Glomerular endothelial cell (primary cell): ENCODE measurements at regions not wholly inside any gene's neighbourhood (a gene's known extent, or its start where the extent isn't known, plus 50 kb on each side); places are given as distances from the start of the nearest gene placed in this dataset.
"Not testable (repeated sequence)": the region's sequence is repeated elsewhere in the genome, so short reads cannot be mapped to it uniquely, and the experiment has no call there.

Experiments used
- DNase-seq: peaks from one replicate; pipeline ENCODE4 v3.0.0-alpha.2; 2011; ENCODE audit warnings: low read depth, low spot score; ENCODE audit errors: extremely low read depth

DNA sequence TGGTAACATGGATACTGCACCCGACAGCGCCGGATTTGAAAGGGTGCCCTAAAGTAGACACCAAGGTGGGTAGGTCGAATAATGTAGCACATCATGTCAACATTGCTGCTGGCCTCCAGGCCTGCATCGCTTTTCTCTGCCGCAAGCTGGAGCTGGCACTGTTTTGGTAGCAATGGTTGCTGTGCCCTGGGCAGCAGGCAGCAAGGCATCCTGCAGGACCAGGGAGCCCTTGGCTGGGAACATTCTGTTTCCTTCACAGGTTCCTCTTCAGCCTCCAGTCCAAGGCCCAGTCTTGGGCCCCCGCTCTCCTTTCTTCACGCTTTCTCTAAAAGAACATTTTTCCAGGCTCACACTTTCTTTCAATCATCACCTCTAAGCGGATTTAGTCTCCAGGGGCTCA, 365.8 kb upstream of the JARID2 start:
- DNase-seq, result no peak

DNA sequence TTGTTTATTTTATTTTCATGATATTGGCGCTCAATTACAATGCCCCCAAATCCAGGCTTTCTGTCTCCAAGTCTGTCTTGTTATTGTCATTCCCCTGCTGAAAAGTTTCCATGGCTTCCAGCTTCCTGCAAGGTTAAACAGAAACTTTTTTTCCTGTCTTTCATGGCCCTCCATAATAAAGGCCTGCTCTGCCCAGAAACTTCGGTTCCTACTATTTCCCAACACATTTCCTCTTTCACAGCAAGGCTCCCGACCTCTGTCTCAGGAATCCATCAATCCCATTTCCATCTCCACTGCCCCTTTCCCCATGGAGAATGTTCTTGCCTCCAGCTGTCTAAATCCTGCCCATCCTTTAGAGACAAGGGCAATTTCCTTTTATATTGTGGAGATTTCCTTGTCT, 365.2 kb upstream of the JARID2 start:
- no peak for DNase-seq

- DNase-seq, result peak; percentile 48
These were observed 364.5 kb upstream of the JARID2 start for GRCh38 chr6:14881398-14881797.

- DNase-seq, result no peak
These were observed 363.4 kb upstream of the JARID2 start for GRCh38 chr6:14882394-14883026.

- DNase-seq, result no peak
These were observed 361.9 kb upstream of the JARID2 start for GRCh38 chr6:14883921-14884320.

GRCh38 chr6:14885498-14885897, 360.4 kb upstream of the JARID2 start:
- no peak for DNase-seq

- DNase-seq, result no peak
These were observed 358.7 kb upstream of the JARID2 start for GRCh38 chr6:14887181-14887580.

GRCh38 chr6:14887986-14888574, 357.8 kb upstream of the JARID2 start:
- DNase-seq, result no peak

GRCh38 chr6:14888575-14889000, 357.3 kb upstream of the JARID2 start:
- DNase-seq, result no peak

- DNase-seq, result no peak
These were observed 356.7 kb upstream of the JARID2 start for GRCh38 chr6:14889188-14889587.

DNA sequence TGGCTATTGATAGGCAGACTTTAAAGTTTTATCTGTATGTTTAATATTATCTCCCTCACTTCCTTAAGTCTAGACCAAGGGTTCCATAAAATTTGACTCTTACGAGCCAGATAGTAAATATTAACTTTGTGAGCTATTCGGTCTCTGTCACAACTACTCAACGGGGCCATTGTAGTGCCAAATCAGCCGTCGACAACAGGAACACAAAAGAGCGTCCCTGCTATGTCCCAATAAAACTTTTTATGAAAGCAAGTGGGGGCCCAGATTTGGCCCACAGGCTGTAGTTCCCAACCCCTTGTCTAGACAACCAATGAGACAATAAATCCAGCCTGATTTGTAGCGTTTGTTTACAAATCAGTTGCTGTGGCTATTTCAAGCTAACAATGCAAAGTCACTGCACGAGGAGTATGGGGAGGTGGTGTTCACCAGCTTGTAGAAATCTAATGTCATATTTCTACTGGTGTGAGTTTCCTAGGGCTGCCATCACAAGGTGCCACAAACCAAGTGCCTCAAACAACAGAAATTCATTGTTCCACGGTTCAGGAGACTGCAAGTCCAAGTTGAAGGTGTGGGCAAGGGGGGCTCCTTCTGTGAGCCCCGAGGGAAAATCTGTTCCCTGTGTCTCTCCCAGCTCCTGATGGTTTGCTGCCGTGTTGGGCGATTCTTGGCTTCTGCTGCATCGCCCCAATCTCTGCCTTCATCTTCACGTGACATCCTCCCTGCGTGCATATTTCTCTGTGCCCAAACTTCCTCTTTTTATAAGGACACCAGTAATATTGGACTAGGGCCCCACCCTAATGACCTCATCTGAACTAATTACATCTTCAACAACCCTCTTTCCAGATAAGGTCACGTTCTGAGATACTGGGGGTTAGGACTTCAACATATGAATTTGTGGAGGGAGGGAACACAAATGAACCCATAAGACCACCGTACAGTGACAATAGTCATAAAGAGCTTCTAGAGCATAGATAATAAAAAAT, 356.0 kb upstream of the JARID2 start:
- DNase-seq, result no peak

DNA sequence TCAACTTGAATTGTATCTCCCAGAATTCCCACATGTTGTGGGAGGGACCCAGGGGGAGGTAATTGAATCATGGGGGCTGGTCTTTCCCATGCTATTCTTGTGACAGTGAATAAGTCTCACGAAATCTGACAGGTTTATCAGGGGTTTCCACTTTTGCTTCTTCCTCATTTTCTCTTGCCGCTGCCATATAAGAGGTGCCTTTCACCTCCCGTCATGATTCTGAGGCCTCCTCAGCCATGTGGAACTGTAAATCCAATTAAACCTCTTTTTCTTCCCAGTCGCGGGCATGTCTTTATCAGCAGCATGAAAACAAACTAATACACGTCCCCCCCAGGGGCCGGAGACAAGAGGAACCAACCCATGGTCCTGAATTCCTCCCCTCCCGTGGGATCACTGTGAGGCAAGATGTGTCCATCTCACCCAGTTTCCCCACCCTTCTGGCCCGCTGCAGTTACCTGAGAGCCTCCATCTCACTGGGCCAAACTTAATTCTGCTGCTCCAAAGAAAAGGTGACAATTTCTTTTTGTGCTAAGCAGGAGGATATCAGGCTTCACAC, 354.0 kb upstream of the JARID2 start:
- DNase-seq, result not testable (repeated sequence)

- DNase-seq, result no peak
These were observed 351.8 kb upstream of the JARID2 start for GRCh38 chr6:14894105-14894504.

DNA sequence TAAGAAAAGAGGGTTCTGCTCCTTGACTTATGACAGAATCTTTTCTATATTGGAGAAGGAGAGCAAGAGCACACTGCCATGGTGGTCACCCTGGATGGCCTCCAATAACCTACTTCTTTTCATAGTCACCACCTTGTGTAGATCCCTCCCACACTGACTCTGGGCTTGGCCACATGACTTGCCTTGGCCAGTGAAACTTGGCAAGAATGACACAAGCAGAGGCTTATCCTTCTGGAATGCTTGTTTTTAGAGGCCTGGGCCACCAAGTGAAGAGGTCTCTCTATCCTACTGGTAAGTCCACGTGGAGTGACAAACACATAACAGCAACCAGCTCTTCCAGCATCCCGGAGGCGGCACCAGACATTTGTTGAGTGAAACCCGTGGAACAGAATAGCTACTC, 349.4 kb upstream of the JARID2 start:
- DNase-seq, result no peak

- no peak for DNase-seq
These were observed 348.0 kb upstream of the JARID2 start for GRCh38 chr6:14897831-14898230.

GRCh38 chr6:14899441-14899840, 346.4 kb upstream of the JARID2 start:
- DNase-seq, result not testable (repeated sequence)

- no peak for DNase-seq
These were observed 344.9 kb upstream of the JARID2 start for GRCh38 chr6:14900919-14901318.

DNA sequence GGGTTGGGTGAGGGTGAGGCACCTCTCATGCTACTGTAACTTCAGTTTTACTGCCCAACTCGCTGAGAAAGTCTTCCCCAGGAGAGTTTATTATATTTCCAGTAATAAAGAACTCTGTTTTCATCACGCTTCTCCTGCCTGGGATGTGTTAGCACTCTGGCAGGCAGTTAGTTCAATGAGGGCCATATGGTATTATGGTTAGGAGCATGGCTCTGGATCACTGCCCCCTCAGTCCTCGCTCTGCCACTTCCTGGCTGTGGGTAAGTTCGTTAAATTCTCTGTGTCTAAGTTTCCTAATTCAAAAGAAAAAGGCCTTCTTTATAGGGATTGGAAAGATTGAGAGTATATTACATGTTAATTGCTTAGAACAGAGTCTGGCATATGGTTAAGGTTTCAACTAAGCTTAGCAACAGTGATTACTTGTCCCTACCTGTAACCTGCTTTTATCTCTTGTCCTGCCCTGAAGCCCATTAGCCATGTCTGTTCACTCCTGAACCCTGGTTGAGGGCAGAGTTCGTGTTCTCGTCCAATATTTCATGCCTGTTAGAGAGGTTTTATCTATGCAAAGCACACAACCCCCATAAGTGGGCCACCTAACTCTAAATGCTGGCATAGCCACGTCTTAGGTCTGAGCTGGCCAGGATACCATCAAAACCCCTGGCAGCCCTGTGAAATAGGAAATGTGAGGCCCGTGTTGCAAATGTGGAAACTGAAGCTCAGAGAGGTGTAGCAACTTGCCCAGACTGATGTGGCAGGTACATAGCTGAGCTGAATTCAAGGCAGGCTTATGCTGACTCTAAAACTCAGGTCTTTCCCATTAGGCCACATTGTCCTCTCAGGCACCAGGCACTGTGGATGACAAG, 342.5 kb upstream of the JARID2 start:
- no peak for DNase-seq

- DNase-seq, result no peak
These were observed 340.7 kb upstream of the JARID2 start for GRCh38 chr6:14905201-14905600.

GRCh38 chr6:14906621-14907020, 339.2 kb upstream of the JARID2 start:
- DNase-seq, result no peak
